B cell (primary cell): ENCODE measurements at regions not wholly inside any gene's neighbourhood (a gene's known extent, or its start where the extent isn't known, plus 50 kb on each side); places are given as distances from the start of the nearest gene placed in this dataset.

Experiments used
- CTCF ChIP-seq: fragments of 200-600 bp; IDR thresholded peaks from one replicate; pipeline ENCODE4 v1.8.0; 2022; ENCODE audit warnings: antibody characterized with exemption, mild to moderate bottlenecking
- EZH2 ChIP-seq: IDR thresholded peaks from 2 replicates; pipeline ENCODE4 v1.6.1; 2012; ENCODE audit warnings: borderline replicate concordance, low read depth, mild to moderate bottlenecking, moderate library complexity, low read length; ENCODE audit not compliant: insufficient read depth, poor library complexity, severe bottlenecking

- no peak for TF ChIP-seq CTCF
- no peak for TF ChIP-seq EZH2
Measured at GRCh38 chr1:42013881-42014470, 95.3 kb upstream of the HIVEP3 start.
